GM23338 (cell line): ENCODE measurements at regions not wholly inside any gene's neighbourhood (a gene's known extent, or its start where the extent isn't known, plus 50 kb on each side); places are given as distances from the start of the nearest gene placed in this dataset.

Experiments used
- ATAC-seq: fragments of 200-7000 bp; cut with Tn5 transposase; 3 replicates; pipeline ENCODE4 v1.9.1; 2020
- DNase-seq: peaks from one replicate; pipeline ENCODE4 v3.0.0-alpha.2; 2015; ENCODE audit warnings: low spot score
- H2AFZ ChIP-seq: fragments of 200-600 bp; sonication (generic); 2 replicates; pipeline ENCODE4 v1.8.0; 2016; ENCODE audit warnings: antibody characterized with exemption, mild to moderate bottlenecking, moderate library complexity
- H3F3A ChIP-seq: fragments of 200-600 bp; sonication (generic); replicated peaks from 2 replicates; pipeline ENCODE4 v1.8.0; 2017; ENCODE audit warnings: antibody characterized with exemption, mixed run types, low read depth
- H3K27ac ChIP-seq: fragments of 200-600 bp; sonication (generic); 2 replicates; pipeline ENCODE4 v1.6.1; 2016; ENCODE audit warnings: low read depth
- H3K27me3 ChIP-seq: fragments of 200-600 bp; sonication (generic); 2 replicates; pipeline ENCODE4 v1.8.0; 2016; ENCODE audit warnings: mild to moderate bottlenecking, mixed run types, moderate library complexity; ENCODE audit not compliant: insufficient read depth
- H3K36me3 ChIP-seq: fragments of 200-600 bp; sonication (generic); 2 replicates; pipeline ENCODE4 v1.8.0; 2016; ENCODE audit warnings: mild to moderate bottlenecking; ENCODE audit not compliant: insufficient read depth
- H3K4me1 ChIP-seq: fragments of 200-600 bp; sonication (generic); 2 replicates; pipeline ENCODE4 v1.8.0; 2016; ENCODE audit warnings: mild to moderate bottlenecking, moderate library complexity; ENCODE audit not compliant: insufficient read depth
- H3K4me2 ChIP-seq: fragments of 200-600 bp; sonication (generic); 2 replicates; pipeline ENCODE4 v1.7.1; 2017; ENCODE audit warnings: mixed run types
- H3K4me3 ChIP-seq: fragments of 200-600 bp; sonication (generic); 2 replicates; pipeline ENCODE4 v1.6.1; 2016; ENCODE audit warnings: mixed run types
- H3K79me2 ChIP-seq: fragments of 200-600 bp; sonication (generic); replicated peaks from 2 replicates; pipeline ENCODE4 v1.8.0; 2017; ENCODE audit warnings: mild to moderate bottlenecking; ENCODE audit not compliant: insufficient read depth
- H3K9me2 ChIP-seq: fragments of 200-600 bp; sonication (generic); 2 replicates; pipeline ENCODE4 v1.8.0; 2017; ENCODE audit not compliant: insufficient read depth
- H4K20me1 ChIP-seq: fragments of 200-600 bp; sonication (generic); replicated peaks from 2 replicates; pipeline ENCODE4 v1.8.0; 2017; ENCODE audit warnings: mild to moderate bottlenecking; ENCODE audit not compliant: insufficient read depth
- H3K27ac Mint-ChIP-seq: 2 replicates; pipeline ENCODE4 v1.8.0; 2020; ENCODE audit warnings: inconsistent platforms, mild to moderate bottlenecking, moderate library complexity, mixed read lengths
- H3K27me3 Mint-ChIP-seq: 3 replicates; pipeline ENCODE4 v1.8.0; 2022; ENCODE audit warnings: low read depth, mild to moderate bottlenecking, moderate library complexity, mixed read lengths, inconsistent platforms; ENCODE audit not compliant: insufficient read depth, poor library complexity
- H3K36me3 Mint-ChIP-seq: 3 replicates; pipeline ENCODE4 v1.8.0; 2021; ENCODE audit warnings: low read depth, mild to moderate bottlenecking, inconsistent platforms, moderate library complexity, mixed read lengths
- H3K4me1 Mint-ChIP-seq: 3 replicates; pipeline ENCODE4 v1.8.0; 2020; ENCODE audit warnings: mild to moderate bottlenecking, inconsistent platforms, mixed read lengths
- H3K4me3 Mint-ChIP-seq: 3 replicates; pipeline ENCODE4 v1.8.0; 2021; ENCODE audit warnings: moderate library complexity, mild to moderate bottlenecking, inconsistent platforms, mixed read lengths
- H3K9me3 Mint-ChIP-seq: 3 replicates; pipeline ENCODE4 v1.8.0; 2020; ENCODE audit warnings: moderate library complexity, mild to moderate bottlenecking, inconsistent platforms, mixed read lengths
- CREB1 ChIP-seq: fragments of 250-450 bp; sonication (Bioruptor Pico); IDR thresholded peaks from 2 replicates; pipeline ENCODE4 v1.5.0; 2020; ENCODE audit warnings: low read depth, mild to moderate bottlenecking, moderate library complexity
- EZH2phosphoT487 ChIP-seq: fragments of 200-600 bp; sonication (generic); IDR thresholded peaks from one replicate; pipeline ENCODE4 v1.8.1; 2018; ENCODE audit warnings: antibody characterized with exemption; ENCODE audit not compliant: unreplicated experiment
- ZNF114 ChIP-seq: fragments of 250-450 bp; sonication (Bioruptor Pico); IDR thresholded peaks from 2 replicates; pipeline ENCODE4 v1.5.0; 2020; ENCODE audit warnings: mild to moderate bottlenecking, moderate library complexity
- TF ChIP-seq, protein P1 (sequence below), 2 experiments: fragments of 200-600 bp in 1 of 2; sonication (generic) in 1 of 2; conservative IDR thresholded peaks; 2 replicates each; pipeline versions ENCODE4 v1.5.1 to v1.6.1; 2016 to 2017; ENCODE audit warnings: antibody characterized with exemption in 2 of 2, low read depth in 2 of 2, mild to moderate bottlenecking in 2 of 2, moderate library complexity in 1 of 2
- TF ChIP-seq, protein P2 (sequence below): IDR thresholded peaks from one replicate; pipeline ENCODE4 v1.6.1; 2018; ENCODE audit warnings: antibody characterized with exemption; ENCODE audit not compliant: unreplicated experiment

DNA sequence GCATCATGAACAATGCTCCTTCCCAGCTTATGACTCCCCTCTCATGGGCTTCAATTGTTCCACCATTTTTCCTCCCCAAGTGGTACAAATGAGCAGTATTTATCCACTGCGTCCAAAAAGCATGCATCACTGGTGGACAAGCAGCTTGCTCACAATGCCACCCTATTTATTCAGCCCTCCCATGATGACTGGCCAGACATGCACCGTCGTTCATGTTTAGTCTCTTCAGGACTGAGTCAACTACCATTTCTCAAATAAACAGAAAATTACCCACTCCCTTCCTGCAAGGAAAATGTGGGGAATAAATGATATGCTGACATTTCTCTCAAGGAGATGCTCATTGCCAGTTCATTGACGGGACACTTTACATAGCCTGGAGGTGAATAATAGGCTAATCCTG is 300.4 kb downstream of the C6orf118 start (continued):
- TF ChIP-seq ZNF114 = no peak
- no peak for TF ChIP-seq CREB1 (CRISPR knock-in tag)
- TF ChIP-seq, protein P1, sequence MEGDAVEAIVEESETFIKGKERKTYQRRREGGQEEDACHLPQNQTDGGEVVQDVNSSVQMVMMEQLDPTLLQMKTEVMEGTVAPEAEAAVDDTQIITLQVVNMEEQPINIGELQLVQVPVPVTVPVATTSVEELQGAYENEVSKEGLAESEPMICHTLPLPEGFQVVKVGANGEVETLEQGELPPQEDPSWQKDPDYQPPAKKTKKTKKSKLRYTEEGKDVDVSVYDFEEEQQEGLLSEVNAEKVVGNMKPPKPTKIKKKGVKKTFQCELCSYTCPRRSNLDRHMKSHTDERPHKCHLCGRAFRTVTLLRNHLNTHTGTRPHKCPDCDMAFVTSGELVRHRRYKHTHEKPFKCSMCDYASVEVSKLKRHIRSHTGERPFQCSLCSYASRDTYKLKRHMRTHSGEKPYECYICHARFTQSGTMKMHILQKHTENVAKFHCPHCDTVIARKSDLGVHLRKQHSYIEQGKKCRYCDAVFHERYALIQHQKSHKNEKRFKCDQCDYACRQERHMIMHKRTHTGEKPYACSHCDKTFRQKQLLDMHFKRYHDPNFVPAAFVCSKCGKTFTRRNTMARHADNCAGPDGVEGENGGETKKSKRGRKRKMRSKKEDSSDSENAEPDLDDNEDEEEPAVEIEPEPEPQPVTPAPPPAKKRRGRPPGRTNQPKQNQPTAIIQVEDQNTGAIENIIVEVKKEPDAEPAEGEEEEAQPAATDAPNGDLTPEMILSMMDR (conservative IDR thresholded peaks at IDR 0.05; ENCODE audit: low read depth in 2 of 2) = no peak

DNA sequence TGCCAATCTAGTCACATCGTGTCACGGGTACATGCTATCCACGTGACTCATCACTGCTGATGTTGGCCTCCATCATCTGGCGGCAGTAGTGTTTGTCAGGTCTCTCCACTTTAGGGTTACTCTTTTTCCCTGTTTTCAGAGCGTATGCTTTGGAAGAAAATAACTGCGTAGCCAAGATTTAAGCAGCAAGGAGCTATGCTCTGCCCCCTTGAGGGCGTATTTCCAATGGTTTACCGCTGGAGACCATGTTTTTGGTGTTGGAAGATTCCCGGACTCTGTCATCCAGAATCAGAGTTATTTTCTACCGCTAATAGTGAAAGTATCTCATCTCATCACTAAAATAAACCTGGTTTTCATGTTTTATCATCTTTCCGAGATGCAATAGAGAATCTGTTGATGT is 306.5 kb downstream of the C6orf118 start:
- Histone ChIP-seq H4K20me1 (no peaks in the 10 kb centered on the region), H3K4me3 (no peak overlapping the region), H3K4me1 (no peaks in the 10 kb centered on the region), H3K27ac (no peak overlapping the region), H2AFZ (peak overlapping the region; percentile 58; the same call in 1 of the 2 replicates), H3K4me2 (no peak overlapping the region), H3K27me3 (no peaks in the 10 kb centered on the region), H3K9me2 (no peaks in the 10 kb centered on the region), H3K79me2 (no peaks in the 10 kb centered on the region), H3F3A (no peaks in the 10 kb centered on the region), H3K36me3 (no peaks in the 10 kb centered on the region; the same call in 1 of the 2 replicates)
- peak; percentile 42 for DNase-seq
- Mint-ChIP-seq H3K27me3 (peaks cover 1% of the 10 kb centered on the region), H3K27ac (no peak overlapping the region), H3K9me3 (peaks cover 37% of the 10 kb centered on the region), H3K36me3 (peaks cover 4% of the 10 kb centered on the region; the same call in 2 of the 3 replicates), H3K4me3 (no peak overlapping the region), H3K4me1 (no peaks in the 10 kb centered on the region)
- TF ChIP-seq, protein P2, sequence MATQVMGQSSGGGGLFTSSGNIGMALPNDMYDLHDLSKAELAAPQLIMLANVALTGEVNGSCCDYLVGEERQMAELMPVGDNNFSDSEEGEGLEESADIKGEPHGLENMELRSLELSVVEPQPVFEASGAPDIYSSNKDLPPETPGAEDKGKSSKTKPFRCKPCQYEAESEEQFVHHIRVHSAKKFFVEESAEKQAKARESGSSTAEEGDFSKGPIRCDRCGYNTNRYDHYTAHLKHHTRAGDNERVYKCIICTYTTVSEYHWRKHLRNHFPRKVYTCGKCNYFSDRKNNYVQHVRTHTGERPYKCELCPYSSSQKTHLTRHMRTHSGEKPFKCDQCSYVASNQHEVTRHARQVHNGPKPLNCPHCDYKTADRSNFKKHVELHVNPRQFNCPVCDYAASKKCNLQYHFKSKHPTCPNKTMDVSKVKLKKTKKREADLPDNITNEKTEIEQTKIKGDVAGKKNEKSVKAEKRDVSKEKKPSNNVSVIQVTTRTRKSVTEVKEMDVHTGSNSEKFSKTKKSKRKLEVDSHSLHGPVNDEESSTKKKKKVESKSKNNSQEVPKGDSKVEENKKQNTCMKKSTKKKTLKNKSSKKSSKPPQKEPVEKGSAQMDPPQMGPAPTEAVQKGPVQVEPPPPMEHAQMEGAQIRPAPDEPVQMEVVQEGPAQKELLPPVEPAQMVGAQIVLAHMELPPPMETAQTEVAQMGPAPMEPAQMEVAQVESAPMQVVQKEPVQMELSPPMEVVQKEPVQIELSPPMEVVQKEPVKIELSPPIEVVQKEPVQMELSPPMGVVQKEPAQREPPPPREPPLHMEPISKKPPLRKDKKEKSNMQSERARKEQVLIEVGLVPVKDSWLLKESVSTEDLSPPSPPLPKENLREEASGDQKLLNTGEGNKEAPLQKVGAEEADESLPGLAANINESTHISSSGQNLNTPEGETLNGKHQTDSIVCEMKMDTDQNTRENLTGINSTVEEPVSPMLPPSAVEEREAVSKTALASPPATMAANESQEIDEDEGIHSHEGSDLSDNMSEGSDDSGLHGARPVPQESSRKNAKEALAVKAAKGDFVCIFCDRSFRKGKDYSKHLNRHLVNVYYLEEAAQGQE = no peak
- TF ChIP-seq, protein P1 (conservative IDR thresholded peaks at IDR 0.05; ENCODE audit: low read depth in 2 of 2) = peak; percentile 44 to 52
- no peak for ATAC-seq

DNA sequence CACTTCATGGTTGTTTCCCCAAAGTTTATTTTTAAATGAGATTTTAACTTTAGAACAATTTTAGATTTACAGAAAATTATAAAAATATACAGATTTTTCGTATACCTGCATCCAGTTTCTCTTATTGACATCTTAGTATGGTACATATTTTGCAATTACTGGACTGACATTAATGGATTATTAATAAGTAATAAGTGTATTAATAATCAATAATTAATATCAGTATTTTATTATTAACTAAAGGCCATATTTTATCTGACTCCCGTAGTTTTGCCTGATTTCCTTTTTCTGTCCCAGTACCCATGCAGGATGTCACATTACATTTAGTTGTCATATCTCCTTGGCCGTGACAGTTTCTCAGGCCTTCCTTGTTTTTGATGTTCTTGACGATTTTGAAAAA is 307.0 kb downstream of the C6orf118 start:
- DNase-seq (no peak), ATAC-seq (no peak)
- Histone ChIP-seq H3K79me2 (no peaks in the 10 kb centered on the region), H3K27me3 (no peaks in the 10 kb centered on the region), H3K4me1 (no peaks in the 10 kb centered on the region), H3F3A (no peaks in the 10 kb centered on the region), H4K20me1 (no peaks in the 10 kb centered on the region), H3K4me3 (no peak overlapping the region), H2AFZ (no peak overlapping the region), H3K36me3 (no peaks in the 10 kb centered on the region; the same call in 1 of the 2 replicates), H3K27ac (no peak overlapping the region), H3K4me2 (no peak overlapping the region), H3K9me2 (no peaks in the 10 kb centered on the region)
- Mint-ChIP-seq H3K27me3 (peaks cover 1% of the 10 kb centered on the region), H3K9me3 (peaks cover 35% of the 10 kb centered on the region), H3K36me3 (peaks cover 4% of the 10 kb centered on the region; the same call in 2 of the 3 replicates), H3K4me3 (no peak overlapping the region), H3K27ac (no peak overlapping the region), H3K4me1 (no peaks in the 10 kb centered on the region)
- no peak for TF ChIP-seq EZH2phosphoT487
- TF ChIP-seq CREB1 (CRISPR knock-in tag) = no peak
- TF ChIP-seq, protein P2 = no peak
